Left lung (tissue), 4 donors: ENCODE measurements at regions not wholly inside any gene's neighbourhood (a gene's known extent, or its start where the extent isn't known, plus 50 kb on each side); places are given as distances from the start of the nearest gene placed in this dataset.

Experiments used
- ATAC-seq: fragments of 200-7000 bp; cut with Tn5 transposase; one replicate; pipeline ENCODE4 v1.9.1; 2020; ENCODE audit warnings: moderate library complexity
- DNase-seq, 4 donors: peaks; one replicate each; pipeline ENCODE4 v3.0.0-alpha.2; 2013 to 2020
- H3K27ac ChIP-seq, 2 donors: fragments of 200-600 bp; sonication (generic) in 1 of 2; one replicate each; pipeline versions ENCODE4 v1.5.0 to v1.8.0; 2020 to 2021
- H3K27me3 ChIP-seq, 2 donors: fragments of 200-600 bp; sonication (generic) in 1 of 2; one replicate each; pipeline versions ENCODE4 v1.5.0 to v1.8.0; 2020 to 2021
- H3K36me3 ChIP-seq, 2 donors: fragments of 200-600 bp; sonication (generic) in 1 of 2; one replicate each; pipeline versions ENCODE4 v1.5.0 to v1.8.0; 2020 to 2021
- H3K4me1 ChIP-seq, 2 donors: fragments of 200-600 bp; one replicate each; pipeline ENCODE4 v1.8.0; 2021
- H3K4me3 ChIP-seq, 2 donors: fragments of 200-600 bp; sonication (generic) in 1 of 2; one replicate each; pipeline versions ENCODE4 v1.5.0 to v1.8.0; 2020 to 2021; ENCODE audit warnings: mild to moderate bottlenecking in 1 of 2
- H3K9me3 ChIP-seq, 2 donors: fragments of 200-600 bp; sonication (generic) in 1 of 2; one replicate each; pipeline versions ENCODE4 v1.5.0 to v1.8.0; 2020 to 2021
- CTCF ChIP-seq, 2 donors: fragments of 200-600 bp; sonication (generic) in 1 of 2; IDR thresholded peaks; one replicate each; pipeline versions ENCODE4 v1.5.0 to v1.8.0; 2021; ENCODE audit warnings: antibody characterized with exemption in 2 of 2
- intact Hi-C, 2 donors: fragments of 100-400 bp; cut with DNase I; formaldehyde crosslinking; loops; one replicate each; pipeline versions ENCODE4 v1.11.2 to v1.14.2; 2022
- donor health status: DM: no; HTN: yes; CAD: no.
- donor health status: DM: no; HTN: no; CAD: no.

- no peak for TF ChIP-seq CTCF (IDR thresholded peaks at IDR 0.05)
- intact Hi-C loops: no loop called here
- H3K36me3 ChIP-seq: no peaks in the 10 kb centered on the region
- no peak for DNase-seq
- no peak overlapping the region for H3K4me3 ChIP-seq
- H3K9me3 ChIP-seq: no peaks in the 10 kb centered on the region
- H3K27ac ChIP-seq: no peak overlapping the region
- no peaks in the 10 kb centered on the region for H3K27me3 ChIP-seq
- ATAC-seq: no peak
- no peaks in the 10 kb centered on the region for H3K4me1 ChIP-seq
Observed at GRCh38 chr12:97222391-97222790, 240.2 kb upstream of the RMST start.

DNA sequence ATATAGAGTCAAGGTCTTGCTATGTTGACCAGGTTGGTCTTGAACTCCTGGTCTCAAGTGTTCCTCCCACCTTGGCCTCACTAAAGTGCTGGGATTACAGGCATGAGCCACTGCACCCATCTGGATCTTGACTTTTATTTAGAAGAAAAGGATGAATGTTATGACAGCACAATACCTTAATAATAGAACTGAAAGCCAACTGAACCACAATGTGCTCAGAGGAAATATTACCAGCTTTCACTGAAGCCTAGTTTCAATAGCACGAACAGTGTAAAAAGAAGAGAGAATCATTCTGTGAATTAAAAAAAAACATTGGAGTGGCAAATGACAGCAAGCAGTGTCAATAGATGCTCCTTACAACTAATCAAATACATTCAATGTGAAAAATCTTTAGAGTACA is 239.2 kb upstream of the RMST start:
- intact Hi-C loops: no loop called here
- Histone ChIP-seq H3K4me3 (no peak overlapping the region), H3K27ac (no peak overlapping the region), H3K4me1 (no peaks in the 10 kb centered on the region), H3K36me3 (no peaks in the 10 kb centered on the region), H3K9me3 (no peaks in the 10 kb centered on the region), H3K27me3 (no peaks in the 10 kb centered on the region)
- no peak for TF ChIP-seq CTCF (IDR thresholded peaks at IDR 0.05)
- ATAC-seq: no peak
- DNase-seq: no peak

DNA sequence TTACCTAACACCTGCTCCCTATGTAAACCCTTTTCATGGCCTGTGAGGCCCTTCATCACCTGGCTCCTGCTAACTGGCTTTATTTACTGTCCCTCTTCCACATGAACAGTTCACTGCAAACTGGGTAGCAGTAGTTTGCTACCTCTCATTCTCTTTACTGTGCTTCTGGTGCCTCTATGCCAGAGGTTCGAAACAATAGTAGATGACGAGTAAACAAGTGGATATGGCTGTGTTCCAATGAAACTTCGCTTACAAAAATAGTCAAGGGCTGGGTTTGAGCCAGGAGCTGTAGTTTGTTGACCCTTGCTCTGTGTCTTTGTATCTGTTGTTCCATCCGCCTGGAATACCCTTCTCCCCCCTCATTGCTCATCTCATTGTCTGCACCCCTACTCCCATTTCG is 233.6 kb upstream of the RMST start:
- TF ChIP-seq CTCF (IDR thresholded peaks at IDR 0.05): no peak
- no peaks in the 10 kb centered on the region for H3K4me1 ChIP-seq
- no peak overlapping the region for H3K4me3 ChIP-seq
- no peaks in the 10 kb centered on the region for H3K9me3 ChIP-seq
- ATAC-seq: no peak
- H3K36me3 ChIP-seq: no peaks in the 10 kb centered on the region
- no peak overlapping the region for H3K27ac ChIP-seq
- no peaks in the 10 kb centered on the region for H3K27me3 ChIP-seq
- intact Hi-C loops: no loop called here
- no peak for DNase-seq

GRCh38 chr12:97235102-97235501 is 227.5 kb upstream of the RMST start:
- no peaks in the 10 kb centered on the region for H3K4me1 ChIP-seq

DNA sequence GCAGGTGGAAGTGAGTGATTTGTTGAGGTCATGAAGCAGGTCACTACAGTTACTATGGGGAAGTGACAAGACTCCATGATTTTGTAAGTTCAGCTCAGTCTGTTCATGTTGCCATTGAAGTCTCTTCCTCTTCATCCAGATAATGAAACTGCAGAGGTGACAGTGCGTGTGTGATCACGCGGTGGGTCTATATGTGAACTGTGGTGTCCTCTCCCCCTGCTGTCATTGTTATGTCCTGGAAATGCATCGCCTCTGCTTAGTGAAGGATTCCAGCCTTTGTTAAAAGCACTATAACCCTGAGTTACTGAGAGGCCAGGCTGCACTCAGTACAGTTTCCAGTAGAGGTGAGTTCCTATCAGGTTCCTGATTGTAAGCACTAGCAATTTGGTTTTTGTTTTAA is 216.2 kb upstream of the RMST start:
- no peaks in the 10 kb centered on the region for H3K36me3 ChIP-seq
- intact Hi-C loops: no loop called here
- H3K4me1 ChIP-seq: no peaks in the 10 kb centered on the region
- H3K27ac ChIP-seq: no peak overlapping the region
- TF ChIP-seq CTCF (IDR thresholded peaks at IDR 0.05): no peak
- H3K27me3 ChIP-seq: no peaks in the 10 kb centered on the region
- DNase-seq (no peak), ATAC-seq (no peak)
- no peaks in the 10 kb centered on the region for H3K9me3 ChIP-seq
- H3K4me3 ChIP-seq: no peak overlapping the region

More at GRCh38 chr12:97235102-97235501, 227.5 kb upstream of the RMST start:
- no peak for TF ChIP-seq CTCF (IDR thresholded peaks at IDR 0.05)
- intact Hi-C loops: no loop called here
- Histone ChIP-seq H3K27ac (no peak overlapping the region), H3K27me3 (no peaks in the 10 kb centered on the region), H3K36me3 (no peaks in the 10 kb centered on the region), H3K4me3 (no peak overlapping the region), H3K9me3 (no peaks in the 10 kb centered on the region)
- no peak for ATAC-seq
- DNase-seq: no peak
